ENCODE measurements at regions not wholly inside any gene's neighbourhood (a gene's known extent, or its start where the extent isn't known, plus 50 kb on each side); places are given as distances from the start of the nearest gene placed in this dataset.

DNA sequence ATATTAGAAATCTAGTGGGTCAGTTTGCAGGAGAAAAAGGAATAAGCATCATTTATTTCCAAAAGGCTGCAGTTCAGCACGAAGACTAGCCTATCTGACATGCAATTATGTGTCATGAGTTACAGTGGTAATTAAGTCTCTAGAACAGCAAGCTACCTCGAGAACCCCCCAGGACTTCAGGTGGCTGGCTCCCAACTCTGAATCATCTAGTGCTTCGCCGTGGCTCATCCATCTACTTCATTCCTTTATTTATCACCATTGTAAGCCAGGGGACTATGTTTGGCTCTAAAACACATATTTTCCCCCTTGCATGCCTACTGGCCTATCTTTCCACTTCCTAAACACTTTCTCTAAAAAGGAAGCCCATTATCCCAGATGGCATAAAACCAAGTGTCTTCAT, 121.6 kb downstream of the TXNL1 start:
- H3K27ac ChIP-seq (replicated peaks in 1 of 4): no peak overlapping the region
- TF ChIP-seq EP300 (IDR thresholded peaks at IDR 0.05): no peak
- no peak for TF ChIP-seq POLR2AphosphoS5 (IDR thresholded peaks at IDR 0.05)
- TF ChIP-seq, protein P1, sequence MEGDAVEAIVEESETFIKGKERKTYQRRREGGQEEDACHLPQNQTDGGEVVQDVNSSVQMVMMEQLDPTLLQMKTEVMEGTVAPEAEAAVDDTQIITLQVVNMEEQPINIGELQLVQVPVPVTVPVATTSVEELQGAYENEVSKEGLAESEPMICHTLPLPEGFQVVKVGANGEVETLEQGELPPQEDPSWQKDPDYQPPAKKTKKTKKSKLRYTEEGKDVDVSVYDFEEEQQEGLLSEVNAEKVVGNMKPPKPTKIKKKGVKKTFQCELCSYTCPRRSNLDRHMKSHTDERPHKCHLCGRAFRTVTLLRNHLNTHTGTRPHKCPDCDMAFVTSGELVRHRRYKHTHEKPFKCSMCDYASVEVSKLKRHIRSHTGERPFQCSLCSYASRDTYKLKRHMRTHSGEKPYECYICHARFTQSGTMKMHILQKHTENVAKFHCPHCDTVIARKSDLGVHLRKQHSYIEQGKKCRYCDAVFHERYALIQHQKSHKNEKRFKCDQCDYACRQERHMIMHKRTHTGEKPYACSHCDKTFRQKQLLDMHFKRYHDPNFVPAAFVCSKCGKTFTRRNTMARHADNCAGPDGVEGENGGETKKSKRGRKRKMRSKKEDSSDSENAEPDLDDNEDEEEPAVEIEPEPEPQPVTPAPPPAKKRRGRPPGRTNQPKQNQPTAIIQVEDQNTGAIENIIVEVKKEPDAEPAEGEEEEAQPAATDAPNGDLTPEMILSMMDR (IDR thresholded peaks at IDR 0.05): no peak
- TF ChIP-seq POLR2A (IDR thresholded peaks at IDR 0.05; ENCODE audit: low read depth): no peak
- H3K9me3 ChIP-seq: no peaks in the 10 kb centered on the region
- intact Hi-C loops (cut with DNase I): no loop called here
- no peaks in the 10 kb centered on the region for H3K36me3 ChIP-seq
- WGBS: 57% methylated on average over 4 of the region's 4 CpGs
- H3K4me3 ChIP-seq: no peak overlapping the region
- peak; percentile 77 for DNase-seq (ENCODE audit: extremely low spot score)
- no peaks in the 10 kb centered on the region for H3K27me3 ChIP-seq
- peaks cover 0 to 2% (median 0%) of the 10 kb centered on the region in 4 donors for H3K4me1 ChIP-seq

DNA sequence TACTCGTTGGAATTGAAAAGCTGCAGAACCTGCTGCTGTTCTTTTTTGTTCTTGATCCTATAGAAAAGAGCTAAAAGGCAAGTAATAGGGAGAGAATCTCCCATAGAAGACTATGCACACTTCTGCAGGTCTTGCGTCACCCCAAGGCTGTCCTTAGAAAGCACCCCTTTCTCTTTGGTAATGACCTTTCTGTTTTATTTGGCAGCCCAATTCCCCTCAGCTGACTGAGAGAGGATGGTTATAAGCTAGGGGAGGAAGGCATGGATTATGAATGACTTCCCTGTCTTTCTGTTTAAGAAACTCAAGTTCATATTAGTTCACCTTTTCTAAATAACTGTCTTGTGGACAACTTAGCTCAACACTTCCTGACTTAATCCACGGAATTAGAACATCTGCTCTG, 122.9 kb downstream of the TXNL1 start:
- Histone ChIP-seq H3K36me3 (no peaks in the 10 kb centered on the region), H3K9me3 (no peaks in the 10 kb centered on the region), H3K4me1 (peaks cover 0 to 2% (median 0%) of the 10 kb centered on the region in 4 donors), H3K4me3 (no peak overlapping the region), H3K27ac (replicated peaks in 1 of 4) (no peak overlapping the region), H3K27me3 (no peaks in the 10 kb centered on the region)
- no peak for TF ChIP-seq EP300 (IDR thresholded peaks at IDR 0.05)
- TF ChIP-seq, protein P1 (IDR thresholded peaks at IDR 0.05): no peak
- TF ChIP-seq POLR2A (IDR thresholded peaks at IDR 0.05; ENCODE audit: low read depth): no peak
- TF ChIP-seq POLR2AphosphoS5 (IDR thresholded peaks at IDR 0.05): no peak
- intact Hi-C loops (cut with DNase I): no loop called here
- WGBS: 72% methylated on average over 3 of the region's 3 CpGs
- peak; percentile 7 for DNase-seq (ENCODE audit: extremely low spot score)

DNA sequence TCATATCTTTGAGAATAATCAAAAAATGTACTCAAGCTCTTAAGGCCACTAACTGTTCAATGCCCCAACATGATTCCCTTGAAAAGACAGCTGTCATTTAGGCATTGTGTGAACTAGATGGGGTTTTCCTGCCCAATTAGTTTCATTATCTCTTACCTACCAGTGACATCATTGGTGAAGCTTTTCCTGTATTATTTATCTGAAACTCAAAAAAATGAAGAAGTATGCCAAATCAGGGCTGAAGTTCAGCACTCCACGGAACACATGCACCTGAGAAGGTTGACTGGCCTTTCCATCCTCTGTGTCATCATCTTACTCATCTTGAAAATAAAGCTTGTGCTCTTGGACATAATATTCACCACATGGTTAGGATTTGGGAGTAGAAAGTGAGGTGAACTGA, 126.4 kb downstream of the TXNL1 start:
- no peaks in the 10 kb centered on the region for H3K9me3 ChIP-seq
- no peaks in the 10 kb centered on the region for H3K36me3 ChIP-seq
- H3K27ac ChIP-seq (replicated peaks in 1 of 4): no peak overlapping the region
- TF ChIP-seq POLR2A (IDR thresholded peaks at IDR 0.05; ENCODE audit: low read depth) (no peak), POLR2AphosphoS5 (IDR thresholded peaks at IDR 0.05) (no peak), EP300 (IDR thresholded peaks at IDR 0.05) (no peak)
- TF ChIP-seq, protein P1 (IDR thresholded peaks at IDR 0.05): no peak
- DNase-seq (ENCODE audit: extremely low spot score): no peak
- H3K27me3 ChIP-seq: no peaks in the 10 kb centered on the region
- peaks cover 0 to 2% (median 0%) of the 10 kb centered on the region in 4 donors for H3K4me1 ChIP-seq
- intact Hi-C loops (cut with DNase I): no loop called here
- 84% methylated on average over 1 of the region's 1 CpG for WGBS
- H3K4me3 ChIP-seq: no peak overlapping the region

DNA sequence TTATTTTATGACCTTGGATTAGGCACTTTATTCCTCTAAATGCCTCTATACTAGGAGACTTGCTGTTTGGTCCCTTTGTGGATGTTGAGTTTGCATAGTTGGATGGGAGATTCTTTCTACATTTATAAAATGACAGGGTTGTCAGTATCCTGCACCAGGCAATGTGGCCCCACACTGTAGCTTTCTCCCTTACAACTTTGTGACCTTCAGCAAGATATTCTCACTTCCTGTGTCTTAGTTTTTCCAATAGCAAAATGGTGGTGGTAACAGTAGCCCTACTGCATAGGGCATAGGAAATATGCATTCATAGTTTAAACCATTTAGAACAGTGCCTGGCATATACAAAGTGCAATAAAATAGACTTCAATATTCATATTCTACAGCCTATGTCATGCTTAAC, 128.3 kb downstream of the TXNL1 start:
- Histone ChIP-seq H3K4me3 (no peak overlapping the region), H3K27ac (replicated peaks in 1 of 4) (no peak overlapping the region), H3K27me3 (no peaks in the 10 kb centered on the region), H3K9me3 (no peaks in the 10 kb centered on the region), H3K36me3 (no peaks in the 10 kb centered on the region), H3K4me1 (no peaks in the 10 kb centered on the region)
- intact Hi-C loops (cut with DNase I): no loop called here
- no peak for DNase-seq (ENCODE audit: extremely low spot score)
- TF ChIP-seq POLR2A (IDR thresholded peaks at IDR 0.05; ENCODE audit: low read depth) (no peak), EP300 (IDR thresholded peaks at IDR 0.05) (no peak), POLR2AphosphoS5 (IDR thresholded peaks at IDR 0.05) (no peak)
- TF ChIP-seq, protein P1 (IDR thresholded peaks at IDR 0.05): no peak

DNA sequence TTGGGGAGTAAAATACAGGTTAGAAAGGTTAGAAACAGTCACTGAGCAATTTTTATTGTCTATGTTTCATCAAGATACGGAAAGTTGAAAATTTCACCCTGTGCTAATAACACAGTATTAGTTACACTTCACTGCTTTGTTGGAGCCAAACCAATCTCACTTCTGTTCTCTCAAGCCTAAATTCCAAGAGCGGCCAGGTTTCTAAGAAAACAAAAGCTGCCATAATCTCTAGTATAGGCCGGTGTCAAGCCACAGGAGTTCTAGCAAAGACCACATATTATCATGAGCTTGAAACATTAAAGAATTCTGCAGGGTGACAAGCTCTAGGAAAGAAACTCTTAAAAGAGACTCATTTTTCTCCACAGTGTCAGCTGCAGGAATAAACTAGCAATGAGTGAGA, 128.7 kb downstream of the TXNL1 start:
- no peaks in the 10 kb centered on the region for H3K9me3 ChIP-seq
- peak; percentile 14 for DNase-seq (ENCODE audit: extremely low spot score)
- TF ChIP-seq EP300 (IDR thresholded peaks at IDR 0.05): no peak
- no peak for TF ChIP-seq POLR2A (IDR thresholded peaks at IDR 0.05; ENCODE audit: low read depth)
- TF ChIP-seq, protein P1 (IDR thresholded peaks at IDR 0.05): no peak
- no peak for TF ChIP-seq POLR2AphosphoS5 (IDR thresholded peaks at IDR 0.05)
- H3K27me3 ChIP-seq: no peaks in the 10 kb centered on the region
- H3K36me3 ChIP-seq: no peaks in the 10 kb centered on the region
- 88% methylated on average over 3 of the region's 3 CpGs for WGBS
- no peak overlapping the region for H3K4me3 ChIP-seq
- intact Hi-C loops (cut with DNase I): no loop called here
- H3K27ac ChIP-seq (replicated peaks in 1 of 4): no peak overlapping the region
- H3K4me1 ChIP-seq: no peaks in the 10 kb centered on the region
